Testis (tissue), 2 donors: ENCODE measurements at regions not wholly inside any gene's neighbourhood (a gene's known extent, or its start where the extent isn't known, plus 50 kb on each side); places are given as distances from the start of the nearest gene placed in this dataset.

Source experiments
- DNase-seq: peaks from one replicate; pipeline ENCODE4 v3.0.0-alpha.2; 2019
- H3K27ac ChIP-seq, 2 donors: fragments of 200-600 bp; sonication (generic); one replicate each; pipeline ENCODE4 v1.5.1; 2019
- H3K27me3 ChIP-seq: fragments of 200-600 bp; sonication (generic); one replicate; pipeline ENCODE4 v1.5.1; 2019
- H3K36me3 ChIP-seq: fragments of 200-600 bp; sonication (generic); one replicate; pipeline ENCODE4 v1.5.1; 2017; ENCODE audit warnings: low read depth; ENCODE audit errors: missing control alignments
- H3K4me1 ChIP-seq: fragments of 200-600 bp; sonication (generic); one replicate; pipeline ENCODE4 v1.5.1; 2019
- H3K4me3 ChIP-seq, 2 donors: fragments of 200-600 bp; sonication (generic); one replicate each; pipeline ENCODE4 v1.5.1; 2017 to 2019
- H3K9me3 ChIP-seq: fragments of 200-600 bp; sonication (generic); one replicate; pipeline ENCODE4 v1.5.1; 2017
- CTCF ChIP-seq, 3 experiments: fragments of 450-650 bp in 2 of 3; fragments of 200-600 bp in 1 of 3; sonication (generic) in 1 of 3; IDR thresholded peaks; one replicate each; pipeline ENCODE4 v1.5.1; 2016 to 2019; ENCODE audit warnings: antibody characterized with exemption in 3 of 3, mild to moderate bottlenecking in 2 of 3, moderate library complexity in 1 of 3
- POLR2A ChIP-seq: fragments of 450-650 bp; IDR thresholded peaks from one replicate; pipeline ENCODE4 v1.6.1; 2017; ENCODE audit warnings: antibody characterized with exemption, mild to moderate bottlenecking, moderate library complexity
- WGBS, 2 donors: methylation state at CpG; one replicate each; pipeline ENCODE4 v1.1.5; 2018; 5-methylcytosine and 5-hydroxymethylcytosine counted together
- intact Hi-C: fragments of 100-400 bp; cut with DNase I; formaldehyde crosslinking; loops from one replicate; pipeline ENCODE4 v1.15.1; 2023; ENCODE audit warnings: low total_unique reads

GRCh38 chr5:110852053-110852452 is 113.2 kb downstream of the SLC25A46 start:
- TF ChIP-seq POLR2A: no peak
- no peak for TF ChIP-seq CTCF (IDR thresholded peaks at IDR 0.05)
- intact Hi-C loops: no loop called here

GRCh38 chr5:110852541-110852940 is 113.7 kb downstream of the SLC25A46 start:
- Histone ChIP-seq H3K27ac (no peak overlapping the region), H3K9me3 (no peaks in the 10 kb centered on the region), H3K27me3 (no peaks in the 10 kb centered on the region), H3K4me1 (no peaks in the 10 kb centered on the region), H3K36me3 (no peaks in the 10 kb centered on the region), H3K4me3 (no peak overlapping the region)
- TF ChIP-seq CTCF (IDR thresholded peaks at IDR 0.05) (no peak), POLR2A (no peak)
- 84 to 93% methylated on average over 1 of the region's 1 CpG for WGBS, 2 donors
- DNase-seq: no peak
- intact Hi-C loops: no loop called here

More at GRCh38 chr5:110852053-110852452, 113.2 kb downstream of the SLC25A46 start:
- Histone ChIP-seq H3K4me3 (no peak overlapping the region), H3K36me3 (no peaks in the 10 kb centered on the region), H3K27me3 (no peaks in the 10 kb centered on the region), H3K27ac (no peak overlapping the region), H3K9me3 (no peaks in the 10 kb centered on the region), H3K4me1 (no peaks in the 10 kb centered on the region)
- no peak for DNase-seq

- H3K4me1 ChIP-seq: no peaks in the 10 kb centered on the region
- H3K27ac ChIP-seq: no peak overlapping the region
- WGBS, 2 donors: 58 to 65% methylated on average over 3 of the region's 3 CpGs
- no peaks in the 10 kb centered on the region for H3K9me3 ChIP-seq
- intact Hi-C loops: no loop called here
- H3K4me3 ChIP-seq: no peak overlapping the region
- H3K36me3 ChIP-seq: no peaks in the 10 kb centered on the region
- DNase-seq: no peak
- no peaks in the 10 kb centered on the region for H3K27me3 ChIP-seq
- TF ChIP-seq CTCF (IDR thresholded peaks at IDR 0.05) (no peak), POLR2A (no peak)
Measured at GRCh38 chr5:110853267-110853666, 114.5 kb downstream of the SLC25A46 start.

- TF ChIP-seq POLR2A (no peak), CTCF (IDR thresholded peaks at IDR 0.05) (no peak)
- intact Hi-C loops: no loop called here
- 33 to 38% methylated on average over 1 of the region's 1 CpG for WGBS, 2 donors
- Histone ChIP-seq H3K4me3 (no peak overlapping the region), H3K9me3 (no peaks in the 10 kb centered on the region), H3K4me1 (no peaks in the 10 kb centered on the region), H3K27me3 (no peaks in the 10 kb centered on the region), H3K36me3 (no peaks in the 10 kb centered on the region), H3K27ac (no peak overlapping the region)
- DNase-seq: no peak
Measured at GRCh38 chr5:110854200-110854599, 115.4 kb downstream of the SLC25A46 start.

GRCh38 chr5:110855961-110856360 is 117.2 kb downstream of the SLC25A46 start:
- Histone ChIP-seq H3K27me3 (no peaks in the 10 kb centered on the region), H3K36me3 (no peaks in the 10 kb centered on the region), H3K4me1 (no peaks in the 10 kb centered on the region), H3K9me3 (no peaks in the 10 kb centered on the region), H3K4me3 (no peak overlapping the region), H3K27ac (no peak overlapping the region)
- TF ChIP-seq CTCF (IDR thresholded peaks at IDR 0.05): no peak
- TF ChIP-seq POLR2A: no peak
- intact Hi-C loops: no loop called here
- DNase-seq: no peak
- 79 to 100% methylated on average over 1 of the region's 1 CpG for WGBS, 2 donors
